ENCODE measurements at regions not wholly inside any gene's neighbourhood (a gene's known extent, or its start where the extent isn't known, plus 50 kb on each side); places are given as distances from the start of the nearest gene placed in this dataset.

DNA sequence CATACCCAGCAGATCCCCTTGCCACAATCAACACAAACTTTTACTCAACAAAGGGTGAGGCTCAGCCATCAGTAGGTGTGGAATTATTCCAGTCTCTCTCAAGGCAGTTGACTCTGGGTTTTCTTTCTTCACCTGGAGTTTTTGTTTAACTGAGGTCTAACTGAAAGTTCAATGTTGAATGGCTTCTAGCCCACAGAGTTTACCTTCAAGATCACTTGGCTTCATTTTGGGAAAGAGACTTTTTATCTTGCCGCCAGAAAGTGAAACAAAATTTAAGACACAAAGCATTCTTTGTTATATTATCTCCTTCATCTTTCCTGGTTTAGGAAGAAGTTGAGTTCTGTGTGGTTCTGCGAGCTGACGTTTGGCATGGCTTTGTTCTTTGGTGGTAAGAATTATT, 83.8 kb upstream of the RASGEF1B start:
- TF ChIP-seq, protein P1, sequence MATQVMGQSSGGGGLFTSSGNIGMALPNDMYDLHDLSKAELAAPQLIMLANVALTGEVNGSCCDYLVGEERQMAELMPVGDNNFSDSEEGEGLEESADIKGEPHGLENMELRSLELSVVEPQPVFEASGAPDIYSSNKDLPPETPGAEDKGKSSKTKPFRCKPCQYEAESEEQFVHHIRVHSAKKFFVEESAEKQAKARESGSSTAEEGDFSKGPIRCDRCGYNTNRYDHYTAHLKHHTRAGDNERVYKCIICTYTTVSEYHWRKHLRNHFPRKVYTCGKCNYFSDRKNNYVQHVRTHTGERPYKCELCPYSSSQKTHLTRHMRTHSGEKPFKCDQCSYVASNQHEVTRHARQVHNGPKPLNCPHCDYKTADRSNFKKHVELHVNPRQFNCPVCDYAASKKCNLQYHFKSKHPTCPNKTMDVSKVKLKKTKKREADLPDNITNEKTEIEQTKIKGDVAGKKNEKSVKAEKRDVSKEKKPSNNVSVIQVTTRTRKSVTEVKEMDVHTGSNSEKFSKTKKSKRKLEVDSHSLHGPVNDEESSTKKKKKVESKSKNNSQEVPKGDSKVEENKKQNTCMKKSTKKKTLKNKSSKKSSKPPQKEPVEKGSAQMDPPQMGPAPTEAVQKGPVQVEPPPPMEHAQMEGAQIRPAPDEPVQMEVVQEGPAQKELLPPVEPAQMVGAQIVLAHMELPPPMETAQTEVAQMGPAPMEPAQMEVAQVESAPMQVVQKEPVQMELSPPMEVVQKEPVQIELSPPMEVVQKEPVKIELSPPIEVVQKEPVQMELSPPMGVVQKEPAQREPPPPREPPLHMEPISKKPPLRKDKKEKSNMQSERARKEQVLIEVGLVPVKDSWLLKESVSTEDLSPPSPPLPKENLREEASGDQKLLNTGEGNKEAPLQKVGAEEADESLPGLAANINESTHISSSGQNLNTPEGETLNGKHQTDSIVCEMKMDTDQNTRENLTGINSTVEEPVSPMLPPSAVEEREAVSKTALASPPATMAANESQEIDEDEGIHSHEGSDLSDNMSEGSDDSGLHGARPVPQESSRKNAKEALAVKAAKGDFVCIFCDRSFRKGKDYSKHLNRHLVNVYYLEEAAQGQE (IDR thresholded peaks at IDR 0.05; ENCODE audit: insufficient read depth in 1 of 2, low read depth in 2 of 2, low read length in 2 of 2): no peak
- no peak for TF ChIP-seq SIN3A (IDR thresholded peaks at IDR 0.05; ENCODE audit: borderline replicate concordance, insufficient read depth, low read length)

DNA sequence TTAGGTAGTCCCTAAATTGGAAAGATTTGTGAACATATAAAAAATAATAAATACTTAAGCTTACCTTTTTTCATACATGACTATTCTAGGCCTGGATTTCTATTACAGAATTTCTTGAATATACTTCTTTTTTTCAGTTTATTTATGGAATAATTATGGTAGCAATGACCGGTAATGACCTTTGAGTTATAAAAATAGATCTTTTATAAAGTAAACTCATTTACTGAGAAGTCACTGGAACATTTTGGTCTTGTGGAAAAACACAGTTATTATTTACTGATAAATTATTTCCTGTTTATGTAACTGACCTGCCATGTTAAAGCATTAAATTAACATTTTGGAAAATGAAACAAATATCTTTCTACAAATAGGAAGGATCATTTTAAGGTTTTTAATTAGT, 80.4 kb upstream of the RASGEF1B start:
- TF ChIP-seq TAF1 (IDR thresholded peaks at IDR 0.05; ENCODE audit: borderline replicate concordance, insufficient read depth, low read length): no peak
- no peak for TF ChIP-seq FOXP2 (optimal IDR thresholded peaks at IDR 0.05; ENCODE audit: borderline replicate concordance, extremely low read depth, extremely low read length, insufficient read depth)
- TF ChIP-seq POLR2AphosphoS5 (IDR thresholded peaks at IDR 0.05; ENCODE audit: low read depth, low read length): no peak
- TF ChIP-seq SIN3A (IDR thresholded peaks at IDR 0.05; ENCODE audit: borderline replicate concordance, insufficient read depth, low read length): no peak
- TF ChIP-seq, protein P1 (IDR thresholded peaks at IDR 0.05; ENCODE audit: insufficient read depth in 1 of 2, low read depth in 2 of 2, low read length in 2 of 2): no peak

DNA sequence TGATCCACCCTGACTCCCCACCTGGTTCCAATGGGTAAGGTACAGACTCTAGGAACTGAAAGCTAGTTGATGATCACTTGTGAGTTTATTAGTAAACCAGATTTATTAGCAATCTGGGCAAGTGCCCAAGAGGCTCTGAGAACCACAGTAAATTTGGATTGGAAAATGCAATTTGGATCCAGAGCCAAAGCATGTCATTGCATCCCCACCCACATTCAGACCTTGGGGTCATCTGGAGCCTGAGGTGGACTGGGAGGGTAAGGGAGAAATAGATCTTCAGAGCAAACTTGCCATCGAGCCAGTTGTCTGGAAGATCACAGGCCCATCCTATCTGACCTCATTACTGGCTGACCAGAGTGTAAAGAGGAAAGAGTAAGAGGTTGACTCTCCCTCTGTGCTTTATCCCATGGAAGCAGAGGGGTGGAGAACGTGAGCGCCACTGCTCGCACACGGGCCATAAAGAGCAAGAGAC, 78.7 kb upstream of the RASGEF1B start:
- TF ChIP-seq, protein P1 (IDR thresholded peaks at IDR 0.05; ENCODE audit: insufficient read depth in 1 of 2, low read depth in 2 of 2, low read length in 2 of 2): no peak
- TF ChIP-seq FOXP2 (optimal IDR thresholded peaks at IDR 0.05; ENCODE audit: borderline replicate concordance, extremely low read depth, extremely low read length, insufficient read depth) (no peak), POLR2AphosphoS5 (IDR thresholded peaks at IDR 0.05; ENCODE audit: low read depth, low read length) (no peak), TAF1 (IDR thresholded peaks at IDR 0.05; ENCODE audit: borderline replicate concordance, insufficient read depth, low read length) (no peak), SIN3A (IDR thresholded peaks at IDR 0.05; ENCODE audit: borderline replicate concordance, insufficient read depth, low read length) (no peak)

DNA sequence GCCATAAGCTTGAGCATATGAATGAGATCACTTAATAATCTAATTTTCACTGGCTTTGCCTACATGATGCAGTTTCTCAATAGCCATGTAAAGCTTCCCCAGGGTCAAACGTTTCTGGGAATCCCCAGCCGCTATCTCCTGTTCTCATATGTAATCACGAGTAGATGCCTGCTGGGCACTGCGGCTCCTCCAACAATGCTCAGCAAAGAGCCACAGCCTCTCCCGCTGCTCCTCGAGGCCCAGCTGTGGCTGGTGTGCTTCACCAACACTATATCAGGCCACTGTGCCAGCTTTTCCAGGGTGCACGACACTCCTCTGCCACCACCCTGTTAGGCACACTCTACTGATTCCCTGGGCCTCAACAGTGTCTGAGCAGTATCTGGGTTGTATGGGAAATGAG, 78.3 kb upstream of the RASGEF1B start:
- TF ChIP-seq TAF1 (IDR thresholded peaks at IDR 0.05; ENCODE audit: borderline replicate concordance, insufficient read depth, low read length) (no peak), POLR2AphosphoS5 (IDR thresholded peaks at IDR 0.05; ENCODE audit: low read depth, low read length) (no peak), SIN3A (IDR thresholded peaks at IDR 0.05; ENCODE audit: borderline replicate concordance, insufficient read depth, low read length) (no peak)
- TF ChIP-seq, protein P1 (IDR thresholded peaks at IDR 0.05; ENCODE audit: insufficient read depth in 1 of 2, low read depth in 2 of 2, low read length in 2 of 2): no peak

DNA sequence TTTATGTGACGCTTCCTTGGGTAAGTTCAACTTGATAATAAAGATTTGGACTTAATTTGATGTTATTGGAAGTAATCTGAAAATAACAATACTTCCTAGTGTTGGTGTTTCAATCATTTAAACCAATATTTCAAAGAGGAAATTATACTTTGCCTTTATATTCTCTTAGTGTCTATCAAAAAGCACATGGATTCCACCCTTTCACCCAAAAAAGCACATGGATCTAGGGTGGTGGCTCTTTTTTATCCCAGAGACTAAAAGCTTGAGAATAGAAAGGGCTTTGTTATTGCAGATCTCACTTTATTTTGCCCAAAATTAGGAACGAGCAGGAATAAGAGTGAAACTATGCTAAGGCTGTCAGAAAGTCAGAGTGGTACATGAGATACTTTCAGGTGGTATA, 75.1 kb upstream of the RASGEF1B start:
- TF ChIP-seq POLR2AphosphoS5 (IDR thresholded peaks at IDR 0.05; ENCODE audit: low read depth, low read length) (no peak), TAF1 (IDR thresholded peaks at IDR 0.05; ENCODE audit: borderline replicate concordance, insufficient read depth, low read length) (no peak), FOXP2 (optimal IDR thresholded peaks at IDR 0.05; ENCODE audit: borderline replicate concordance, extremely low read depth, extremely low read length, insufficient read depth) (no peak), SIN3A (IDR thresholded peaks at IDR 0.05; ENCODE audit: borderline replicate concordance, insufficient read depth, low read length) (no peak)
- TF ChIP-seq, protein P1 (IDR thresholded peaks at IDR 0.05; ENCODE audit: insufficient read depth in 1 of 2, low read depth in 2 of 2, low read length in 2 of 2): no peak
